H1 (cell line): ENCODE measurements at regions not wholly inside any gene's neighbourhood (a gene's known extent, or its start where the extent isn't known, plus 50 kb on each side); places are given as distances from the start of the nearest gene placed in this dataset.

Experiments used
- EGR1 ChIP-seq: IDR thresholded peaks from 2 replicates; pipeline ENCODE4 v1.6.1; 2011; ENCODE audit warnings: low read depth, low read length, borderline replicate concordance
- EP300 ChIP-seq, 2 experiments: IDR thresholded peaks; 1 replicate in 1 of 2; 2 replicates in 1 of 2; pipeline ENCODE4 v1.6.1; 2011 to 2012; ENCODE audit warnings: low read depth in 2 of 2, low read length in 2 of 2, mild to moderate bottlenecking in 2 of 2, borderline replicate concordance in 1 of 2, inconsistent platforms in 1 of 2, moderate library complexity in 1 of 2
- EZH2 ChIP-seq: fragments of 200-600 bp; sonication (generic); IDR thresholded peaks from 2 replicates; pipeline ENCODE4 v1.7.1; 2012; ENCODE audit warnings: low read depth, mild to moderate bottlenecking, moderate library complexity, low read length, inconsistent platforms; ENCODE audit not compliant: severe bottlenecking
- KDM1A ChIP-seq: fragments of 200-600, 300-600 bp; sonication (generic); IDR thresholded peaks from 2 replicates; pipeline ENCODE4 v1.7.1; 2016; ENCODE audit warnings: mild to moderate bottlenecking, low read length, borderline replicate concordance
- KDM5A ChIP-seq: fragments of 200-600 bp; IDR thresholded peaks from 2 replicates; pipeline ENCODE4 v1.7.1; 2012; ENCODE audit warnings: mild to moderate bottlenecking, low read length, inconsistent platforms, mixed read lengths
- MAFK ChIP-seq: IDR thresholded peaks from 2 replicates; pipeline ENCODE4 v1.6.1; 2012; ENCODE audit warnings: low read depth, mild to moderate bottlenecking, improper control_type of control experiment, low read length
- POLR2A ChIP-seq, 2 experiments: IDR thresholded peaks; 1 replicate in 1 of 2; 2 replicates in 1 of 2; pipeline ENCODE4 v1.6.1; 2011; ENCODE audit warnings: low read depth in 2 of 2, low read length in 2 of 2, mild to moderate bottlenecking in 2 of 2; ENCODE audit errors: control extremely low read depth in 1 of 2
- POLR2AphosphoS5 ChIP-seq: IDR thresholded peaks from 2 replicates; pipeline ENCODE4 v1.6.1; 2011; ENCODE audit warnings: low read depth, low read length
- TCF12 ChIP-seq: IDR thresholded peaks from 2 replicates; pipeline ENCODE4 v1.6.1; 2011; ENCODE audit warnings: low read depth, mild to moderate bottlenecking, low read length
- YY1 ChIP-seq: IDR thresholded peaks from 2 replicates; pipeline ENCODE4 v1.6.1; 2011; ENCODE audit warnings: low read depth, mild to moderate bottlenecking, low read length
- TF ChIP-seq, protein P1 (sequence below), 3 experiments: IDR thresholded peaks; 1 replicate in 2 of 3; 2 replicates in 1 of 3; pipeline versions ENCODE4 v1.5.1 to v1.6.1; 2011; ENCODE audit warnings: low read length in 3 of 3, mild to moderate bottlenecking in 3 of 3, inconsistent platforms in 2 of 3, low read depth in 1 of 3, moderate library complexity in 1 of 3; ENCODE audit not compliant: insufficient read depth in 1 of 3; ENCODE audit errors: control extremely low read depth in 1 of 3

DNA sequence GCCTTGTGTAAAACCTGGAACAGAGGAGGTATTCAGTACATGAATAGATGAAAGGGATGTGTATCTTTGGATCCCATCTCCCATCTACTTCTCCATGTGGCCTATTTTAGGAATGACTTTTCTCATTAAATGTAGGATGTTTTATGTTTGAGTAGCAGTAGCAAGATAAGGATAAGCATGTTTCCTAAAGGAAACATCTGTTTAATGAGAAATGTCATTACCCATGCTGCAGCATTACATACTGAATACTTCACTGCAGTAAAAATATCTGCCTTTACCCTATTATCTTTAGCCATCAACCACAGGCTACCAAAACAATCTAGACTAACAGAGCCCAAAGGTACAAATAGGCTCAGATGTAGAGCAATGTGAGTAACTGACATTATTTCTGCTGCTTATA, 419.2 kb upstream of the CYRIA start:
- TF ChIP-seq, protein P1, sequence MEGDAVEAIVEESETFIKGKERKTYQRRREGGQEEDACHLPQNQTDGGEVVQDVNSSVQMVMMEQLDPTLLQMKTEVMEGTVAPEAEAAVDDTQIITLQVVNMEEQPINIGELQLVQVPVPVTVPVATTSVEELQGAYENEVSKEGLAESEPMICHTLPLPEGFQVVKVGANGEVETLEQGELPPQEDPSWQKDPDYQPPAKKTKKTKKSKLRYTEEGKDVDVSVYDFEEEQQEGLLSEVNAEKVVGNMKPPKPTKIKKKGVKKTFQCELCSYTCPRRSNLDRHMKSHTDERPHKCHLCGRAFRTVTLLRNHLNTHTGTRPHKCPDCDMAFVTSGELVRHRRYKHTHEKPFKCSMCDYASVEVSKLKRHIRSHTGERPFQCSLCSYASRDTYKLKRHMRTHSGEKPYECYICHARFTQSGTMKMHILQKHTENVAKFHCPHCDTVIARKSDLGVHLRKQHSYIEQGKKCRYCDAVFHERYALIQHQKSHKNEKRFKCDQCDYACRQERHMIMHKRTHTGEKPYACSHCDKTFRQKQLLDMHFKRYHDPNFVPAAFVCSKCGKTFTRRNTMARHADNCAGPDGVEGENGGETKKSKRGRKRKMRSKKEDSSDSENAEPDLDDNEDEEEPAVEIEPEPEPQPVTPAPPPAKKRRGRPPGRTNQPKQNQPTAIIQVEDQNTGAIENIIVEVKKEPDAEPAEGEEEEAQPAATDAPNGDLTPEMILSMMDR (IDR thresholded peaks at IDR 0.05; ENCODE audit: control extremely low read depth in 1 of 3, insufficient read depth in 1 of 3, low read depth in 1 of 3, low read length in 3 of 3) = no peak
- TF ChIP-seq POLR2AphosphoS5 = no peak
- TF ChIP-seq TCF12 = no peak
- no peak for TF ChIP-seq MAFK
- no peak for TF ChIP-seq EGR1
- no peak for TF ChIP-seq EZH2
- TF ChIP-seq YY1 = no peak
- no peak for TF ChIP-seq KDM1A
- TF ChIP-seq POLR2A (IDR thresholded peaks at IDR 0.05; ENCODE audit: control extremely low read depth in 1 of 2, low read depth in 2 of 2, low read length in 2 of 2) = no peak
- no peak for TF ChIP-seq EP300 (IDR thresholded peaks at IDR 0.05; ENCODE audit: borderline replicate concordance in 1 of 2, low read depth in 2 of 2, low read length in 2 of 2)
- no peak for TF ChIP-seq KDM5A
